IPS-NIHi7 (cell line): ENCODE measurements at regions not wholly inside any gene's neighbourhood (a gene's known extent, or its start where the extent isn't known, plus 50 kb on each side); places are given as distances from the start of the nearest gene placed in this dataset.

Experiments
- DNase-seq: peaks from one replicate; pipeline ENCODE4 v3.0.0; 2012; ENCODE audit warnings: mixed read lengths; ENCODE audit errors: extremely low spot score

- no peak for DNase-seq
These were observed 84.3 kb downstream of the COPS8 start for GRCh38 chr2:237170020-237170419.

GRCh38 chr2:237171396-237171795, 85.7 kb downstream of the COPS8 start:
- no peak for DNase-seq

GRCh38 chr2:237171881-237172280, 86.2 kb downstream of the COPS8 start:
- DNase-seq, result no peak

- DNase-seq, result no peak
These were observed 91.4 kb downstream of the COPS8 start for GRCh38 chr2:237177052-237177451.

GRCh38 chr2:237177986-237178385, 92.3 kb downstream of the COPS8 start:
- DNase-seq, result no peak

- DNase-seq, result no peak
These were observed 92.7 kb downstream of the COPS8 start for GRCh38 chr2:237178396-237178795.

GRCh38 chr2:237179161-237179560, 93.5 kb downstream of the COPS8 start:
- DNase-seq, result no peak

GRCh38 chr2:237180187-237180586, 94.5 kb downstream of the COPS8 start:
- no peak for DNase-seq

- no peak for DNase-seq
These were observed 95.3 kb downstream of the COPS8 start for GRCh38 chr2:237180987-237181386.

- no peak for DNase-seq
These were observed 96.2 kb downstream of the COPS8 start for GRCh38 chr2:237181844-237182243.

- DNase-seq, result no peak
These were observed 96.9 kb downstream of the COPS8 start for GRCh38 chr2:237182422-237183123.

- DNase-seq, result no peak
These were observed 98.7 kb downstream of the COPS8 start for GRCh38 chr2:237184192-237184918.

- no peak for DNase-seq
These were observed 99.3 kb downstream of the COPS8 start for GRCh38 chr2:237184919-237185552.

GRCh38 chr2:237185553-237185925, 99.8 kb downstream of the COPS8 start:
- DNase-seq, result no peak

- DNase-seq, result no peak
These were observed 104.1 kb downstream of the COPS8 start for GRCh38 chr2:237189799-237190198.

GRCh38 chr2:237190966-237191713, 105.5 kb downstream of the COPS8 start:
- DNase-seq, result no peak

GRCh38 chr2:237191714-237192081, 106.0 kb downstream of the COPS8 start:
- DNase-seq, result no peak

GRCh38 chr2:237192881-237193280, 107.2 kb downstream of the COPS8 start:
- no peak for DNase-seq

- DNase-seq, result no peak
These were observed 107.7 kb downstream of the COPS8 start for GRCh38 chr2:237193436-237193835.

- DNase-seq, result no peak
These were observed 108.4 kb downstream of the COPS8 start for GRCh38 chr2:237194081-237194480.

- DNase-seq, result no peak
These were observed 109.2 kb downstream of the COPS8 start for GRCh38 chr2:237194906-237195305.

- DNase-seq, result no peak
These were observed 109.9 kb downstream of the COPS8 start for GRCh38 chr2:237195396-237196120.
